ENCODE measurements at regions not wholly inside any gene's neighbourhood (a gene's known extent, or its start where the extent isn't known, plus 50 kb on each side); places are given as distances from the start of the nearest gene placed in this dataset.

GRCh38 chr22:44442186-44442815 lies 55.7 kb downstream of the RTL6 start:
- no peak for DNase-seq (ENCODE audit: low read depth in 4 of 4, low spot score in 2 of 4)

GRCh38 chr22:44441401-44442185 lies 56.4 kb downstream of the RTL6 start:
- no peak for DNase-seq (ENCODE audit: low read depth in 4 of 4, low spot score in 2 of 4)

DNA sequence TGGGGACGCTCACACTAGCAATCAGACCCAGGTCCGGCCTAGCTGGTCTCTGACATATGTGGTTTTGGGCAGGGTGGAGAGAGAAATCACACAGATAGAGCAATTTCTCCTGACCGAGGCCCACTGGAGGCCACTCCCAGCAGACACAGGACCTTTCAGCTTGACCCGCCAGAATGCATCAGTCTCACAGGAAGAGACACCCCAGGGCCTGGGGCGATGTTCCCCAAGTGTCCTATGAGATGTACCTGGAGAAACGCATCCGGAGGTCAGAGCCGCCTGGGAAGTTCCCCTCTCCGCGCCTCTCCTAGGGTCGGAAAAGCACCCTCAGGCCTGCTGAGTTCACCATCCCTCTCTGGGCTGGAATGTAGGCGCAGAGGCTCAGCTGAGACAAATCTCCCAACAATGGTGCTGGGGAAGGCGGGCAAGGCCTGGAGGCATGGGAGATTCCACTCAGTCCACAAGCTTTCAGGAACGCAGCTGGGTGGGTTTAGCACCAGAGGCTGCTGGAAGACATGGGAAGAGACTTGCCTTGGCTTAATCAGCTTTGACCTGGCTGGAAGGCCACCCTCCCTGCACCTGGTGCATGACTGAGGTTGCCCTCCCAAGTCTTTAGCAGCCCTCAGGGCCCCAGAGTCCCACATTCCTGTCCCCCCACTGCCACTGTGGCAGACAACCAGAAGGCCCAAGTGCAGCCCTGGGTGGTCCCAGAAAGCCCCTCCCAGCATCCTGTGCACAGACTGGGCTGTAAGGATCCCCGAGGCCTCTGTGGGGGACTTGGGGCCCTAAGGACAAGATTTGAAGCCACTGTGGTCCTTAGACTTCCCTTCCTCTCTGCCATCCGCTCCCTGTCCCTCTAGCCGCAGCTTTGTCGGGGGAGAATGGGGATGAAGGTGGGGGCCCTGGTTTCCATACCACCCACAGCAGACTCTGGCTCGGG lies 57.5 kb downstream of the RTL6 start:
- DNase-seq (ENCODE audit: low read depth in 4 of 4, low spot score in 2 of 4) = no peak

- no peak for DNase-seq (ENCODE audit: low read depth in 4 of 4, low spot score in 2 of 4)
These were observed 58.4 kb downstream of the RTL6 start for GRCh38 chr22:44439356-44440223.

- DNase-seq (ENCODE audit: low read depth in 4 of 4, low spot score in 2 of 4) = no peak
These were observed 59.4 kb downstream of the RTL6 start for GRCh38 chr22:44438481-44439131.

DNA sequence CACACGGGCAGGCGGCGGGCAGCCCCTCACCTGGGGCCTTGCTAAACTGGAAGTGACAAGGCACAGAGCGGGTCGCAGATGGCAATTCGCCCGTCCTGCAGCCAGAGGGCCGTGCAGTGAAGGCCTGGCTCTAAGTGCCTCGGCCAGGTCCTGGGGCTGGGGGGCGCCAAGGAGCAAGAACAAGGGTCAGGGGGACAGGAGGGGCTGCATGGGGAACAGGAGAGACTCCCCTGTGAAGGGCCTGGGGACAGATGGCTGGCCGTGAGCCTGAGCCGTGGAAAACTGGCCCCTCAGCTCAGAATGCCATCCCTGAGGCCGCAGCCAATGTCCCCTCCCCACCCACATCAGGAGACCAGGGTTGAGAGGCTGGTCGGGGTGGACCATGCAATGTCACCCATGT lies 60.0 kb downstream of the RTL6 start:
- DNase-seq (ENCODE audit: low read depth in 4 of 4, low spot score in 2 of 4) = no peak

DNA sequence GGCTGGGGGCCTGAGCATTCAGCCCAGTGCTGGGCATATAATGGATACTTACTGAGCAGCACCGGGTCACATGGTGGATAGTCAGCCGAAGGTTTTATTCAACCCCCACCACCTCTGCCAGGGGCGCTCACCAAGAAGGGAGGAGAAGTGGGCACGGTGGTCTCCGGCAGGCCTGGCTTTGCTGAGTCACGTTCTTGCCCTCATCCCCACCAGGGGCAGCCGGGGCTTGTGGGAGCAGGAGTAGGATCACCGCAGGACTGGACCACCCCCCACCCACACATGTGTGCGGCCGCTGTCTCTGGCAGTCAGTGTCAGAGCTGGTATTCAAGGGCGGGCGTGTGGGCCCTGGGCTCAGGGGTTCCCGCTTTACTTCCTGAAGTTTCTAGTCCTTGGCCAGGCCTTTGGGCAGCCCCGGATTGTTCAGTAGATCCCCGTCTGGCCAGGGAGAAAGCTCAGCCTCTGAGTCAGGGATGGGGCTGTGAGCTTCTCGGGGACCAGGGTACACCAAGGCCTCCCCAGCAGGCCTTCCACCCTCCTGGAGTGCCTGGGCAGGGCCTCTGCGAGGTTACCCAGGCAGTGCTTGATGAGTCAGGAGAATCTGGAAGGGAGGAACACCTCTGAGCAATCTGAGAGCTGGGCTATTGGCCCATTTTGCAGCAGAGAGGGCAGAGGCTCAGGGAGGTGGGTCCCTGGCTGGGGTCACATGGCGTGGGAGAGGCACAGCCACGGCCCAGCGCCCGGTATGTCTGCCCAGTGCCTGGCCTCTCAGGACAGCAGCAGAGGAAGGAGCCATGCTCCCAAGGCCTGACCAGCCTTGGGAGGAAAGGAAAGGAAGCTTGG lies 60.6 kb downstream of the RTL6 start:
- no peak for DNase-seq (ENCODE audit: low read depth in 4 of 4, low spot score in 2 of 4)

GRCh38 chr22:44436736-44437135 lies 61.3 kb downstream of the RTL6 start:
- no peak for DNase-seq (ENCODE audit: low read depth in 4 of 4, low spot score in 2 of 4)

DNA sequence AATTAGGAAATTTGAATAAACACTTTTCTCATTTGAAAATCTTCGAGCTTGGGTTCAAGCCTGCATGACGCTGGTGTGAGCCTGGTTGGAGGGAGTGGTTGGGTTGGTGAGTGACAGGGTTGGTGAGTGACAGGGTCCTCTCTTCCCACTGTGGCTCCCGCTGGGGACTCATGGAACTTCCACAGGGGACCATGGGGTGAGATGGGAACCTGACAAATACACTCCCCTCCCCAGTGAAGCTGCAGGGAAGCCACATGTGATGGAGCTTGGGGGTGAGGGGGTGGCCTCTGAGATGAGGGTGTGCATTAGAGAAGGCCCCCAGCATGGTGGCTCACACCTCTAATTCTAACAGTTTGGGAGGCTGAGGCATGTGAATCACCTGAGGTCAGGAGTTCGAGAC lies 66.8 kb downstream of the RTL6 start:
- DNase-seq (ENCODE audit: low read depth in 4 of 4, low spot score in 2 of 4) = no peak

- no peak for DNase-seq (ENCODE audit: low read depth in 4 of 4, low spot score in 2 of 4)
These were observed 67.3 kb downstream of the RTL6 start for GRCh38 chr22:44430716-44431115.

DNA sequence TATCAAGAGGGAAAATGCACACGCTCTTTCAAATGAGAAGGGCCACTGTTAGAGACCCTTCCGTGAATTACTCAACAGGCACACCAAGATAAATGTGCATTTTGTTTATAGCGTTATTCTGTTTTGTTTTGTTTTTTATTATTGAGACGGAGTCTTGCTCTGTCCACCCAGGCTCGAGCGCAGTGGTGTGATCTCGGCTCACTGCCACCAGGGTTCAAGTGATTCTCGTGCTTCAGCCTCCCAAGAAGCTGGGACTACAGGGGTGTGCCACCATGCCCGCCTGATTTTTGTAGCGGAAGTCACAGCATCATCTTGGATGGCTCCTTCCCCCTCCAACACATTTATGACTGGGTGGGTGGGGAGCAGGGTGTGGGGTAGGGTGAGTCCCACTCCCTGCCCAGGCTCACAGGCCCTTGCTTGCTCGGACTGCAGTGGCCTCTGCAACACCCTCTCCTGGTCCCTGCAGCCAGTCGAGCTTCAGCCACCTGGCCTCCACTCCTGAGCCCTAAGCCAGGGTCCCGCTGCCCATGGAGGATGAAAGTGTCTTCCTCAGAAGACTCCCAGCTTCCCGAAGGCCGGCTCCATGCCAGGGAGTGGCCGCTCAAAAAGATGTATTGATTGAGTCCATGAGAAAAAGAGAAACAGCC lies 68.0 kb downstream of the RTL6 start:
- no peak for DNase-seq (ENCODE audit: low read depth in 4 of 4, low spot score in 2 of 4)

DNA sequence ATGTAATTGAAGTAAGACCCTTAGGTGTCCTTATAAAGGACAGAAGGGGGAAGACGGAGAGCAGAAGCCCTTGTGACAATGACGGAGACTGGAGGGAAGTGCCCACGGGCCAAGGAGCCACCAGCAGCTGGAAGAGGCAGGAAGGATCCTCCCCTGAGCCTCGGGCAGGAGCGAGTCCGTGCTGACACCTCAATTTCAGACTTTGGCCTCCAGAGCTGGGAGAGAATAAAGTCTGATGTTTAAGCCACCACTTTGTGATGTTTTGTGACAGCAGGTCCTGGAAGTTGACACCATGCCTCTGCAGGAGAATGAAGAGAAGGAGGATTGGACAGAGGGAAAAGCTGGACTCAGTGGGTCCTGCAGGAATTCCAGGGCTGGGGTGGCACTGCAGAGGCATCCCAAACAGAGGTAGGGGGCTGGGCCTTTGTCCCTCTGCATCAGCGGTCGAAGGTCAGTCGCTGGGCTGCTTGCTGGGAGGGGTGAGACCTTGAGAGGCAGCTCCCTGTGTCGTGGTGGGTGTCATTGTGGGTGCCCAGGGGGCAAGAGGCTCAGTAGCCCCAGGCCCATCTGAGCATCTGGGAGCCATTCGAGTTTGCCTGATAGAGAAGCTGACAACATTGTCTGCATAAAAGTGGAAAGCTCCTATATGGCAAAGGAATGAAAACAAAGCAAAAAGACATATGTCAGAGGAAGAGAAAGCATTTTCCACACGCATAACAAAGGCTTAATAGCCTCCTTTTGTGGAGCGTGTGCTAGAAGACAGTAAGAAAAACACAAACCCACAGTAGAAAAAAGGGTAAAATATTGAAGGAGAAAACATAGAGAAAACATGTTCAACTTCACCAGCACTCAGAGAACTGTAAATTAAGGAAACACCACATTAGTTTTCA lies 68.8 kb downstream of the RTL6 start:
- no peak for DNase-seq (ENCODE audit: low read depth in 4 of 4, low spot score in 2 of 4)

DNA sequence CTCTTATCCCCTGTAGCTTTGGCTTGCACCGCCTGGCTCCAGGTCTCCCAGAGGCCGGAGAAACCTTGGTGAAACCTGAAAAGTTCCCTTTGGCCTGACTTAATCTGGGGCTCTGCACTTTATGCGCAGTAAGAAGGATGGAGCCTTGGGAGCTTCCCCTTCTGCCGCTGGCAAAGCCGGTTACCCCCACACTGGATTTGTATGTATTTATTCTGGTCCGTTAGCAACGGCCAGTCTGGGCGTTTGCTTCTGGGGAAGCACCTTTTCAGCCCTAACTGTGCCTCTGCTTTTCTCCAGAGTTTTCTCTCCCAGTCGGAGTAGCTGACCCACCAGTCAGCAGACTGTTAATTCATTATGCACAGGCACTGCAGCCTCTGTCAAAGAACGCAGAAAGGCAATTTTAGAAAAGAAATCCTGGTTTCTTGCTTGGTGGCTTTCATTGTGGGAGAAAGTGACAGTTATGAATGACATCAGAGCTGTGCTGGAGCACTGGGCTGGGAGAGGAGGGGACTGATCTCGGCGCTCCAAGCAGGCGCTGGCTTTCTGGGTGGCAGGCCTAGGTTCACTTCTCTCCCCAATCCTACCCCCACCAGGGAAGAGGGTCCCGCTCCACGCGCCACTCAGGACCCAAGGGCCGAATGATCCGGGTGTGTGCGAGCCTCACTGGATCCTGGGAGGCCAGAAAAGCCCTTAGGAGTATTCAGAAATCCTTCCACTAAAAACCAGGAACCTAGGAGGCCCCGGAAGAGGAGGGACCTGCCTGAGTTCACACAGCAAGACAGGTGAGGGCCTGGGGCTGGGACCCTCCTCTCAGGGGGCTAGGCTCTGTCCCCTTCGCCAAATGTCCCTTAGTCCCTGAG lies 70.2 kb downstream of the RTL6 start:
- DNase-seq (ENCODE audit: low read depth in 4 of 4, low spot score in 2 of 4) = no peak

DNA sequence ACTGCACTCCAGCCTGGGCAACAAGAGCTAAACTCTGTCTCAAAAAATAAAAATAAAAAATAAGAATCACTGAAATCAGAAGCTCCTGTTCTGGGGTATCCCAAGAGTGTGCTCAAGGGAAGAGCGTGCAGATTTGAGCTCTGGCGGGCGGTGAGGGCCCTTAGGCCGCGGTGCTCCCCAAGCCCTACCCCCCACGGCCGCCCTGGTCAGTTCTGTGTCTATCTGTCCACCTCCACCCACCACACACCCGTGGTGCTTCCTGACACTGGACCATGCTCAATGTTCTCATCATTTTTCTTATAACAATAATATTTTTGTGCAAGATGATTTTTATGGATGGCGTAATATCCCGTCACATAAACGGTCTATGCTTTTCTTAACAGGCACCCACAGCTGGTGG lies 71.1 kb downstream of the RTL6 start:
- no peak for DNase-seq (ENCODE audit: low read depth in 4 of 4, low spot score in 2 of 4)

DNA sequence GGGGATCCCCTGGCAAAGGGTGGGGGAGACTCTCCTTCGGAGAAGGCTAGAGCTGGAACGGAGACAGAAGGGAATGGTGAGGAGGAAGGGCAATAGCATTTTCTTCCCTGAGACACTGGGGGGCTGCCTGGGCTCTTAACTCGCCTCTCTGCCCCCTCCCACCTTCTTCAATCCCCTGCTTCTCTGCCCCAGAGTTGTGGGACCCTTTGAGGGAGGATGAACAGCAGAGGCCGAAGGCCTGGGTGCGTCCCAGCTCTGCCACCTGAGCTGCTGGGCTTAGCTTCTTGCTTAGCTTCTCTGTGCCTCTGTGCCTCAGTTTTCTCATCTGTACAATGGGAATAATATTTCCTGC lies 72.4 kb downstream of the RTL6 start:
- no peak for DNase-seq (ENCODE audit: low read depth in 4 of 4, low spot score in 2 of 4)

DNA sequence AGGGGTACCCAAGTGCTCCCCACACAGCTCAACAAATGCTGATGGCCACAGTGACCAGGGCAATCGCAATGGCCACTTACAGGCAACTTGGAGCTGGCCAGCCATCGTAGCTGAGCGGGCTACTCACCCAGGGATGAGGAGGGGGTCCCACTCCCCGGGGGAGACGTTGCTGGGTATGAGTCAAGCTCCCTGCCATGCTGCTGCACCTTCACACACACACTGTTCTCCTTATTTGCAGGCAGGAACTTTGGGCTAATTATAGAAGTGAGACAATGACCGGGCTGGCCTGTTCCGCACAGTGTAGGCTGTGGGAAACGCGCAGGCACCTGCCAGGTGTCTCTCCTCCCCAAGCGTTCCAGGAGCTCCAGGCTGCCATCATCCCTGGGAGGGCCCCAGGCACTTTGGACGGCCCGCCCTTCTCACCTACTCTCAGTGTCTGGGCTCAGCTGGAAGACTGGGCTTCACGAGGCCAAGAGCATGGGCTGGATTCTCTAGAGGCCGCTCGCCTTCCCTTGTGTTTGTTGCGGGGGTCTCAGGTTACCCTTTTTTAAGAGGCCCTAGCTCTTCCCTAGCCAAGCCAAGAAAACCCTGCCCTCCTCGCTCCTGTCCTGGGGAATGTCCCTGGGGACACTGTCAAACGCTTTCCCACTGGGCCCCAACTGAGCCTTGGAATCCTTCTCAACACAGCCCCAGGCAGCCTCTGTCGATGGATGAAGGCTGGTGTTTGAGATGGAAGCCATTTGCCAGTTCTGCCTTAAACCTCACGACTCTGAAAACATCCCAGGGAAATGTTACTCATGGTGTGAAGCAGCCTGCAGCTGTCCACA lies 73.0 kb downstream of the RTL6 start:
- no peak for DNase-seq (ENCODE audit: low read depth in 4 of 4, low spot score in 2 of 4)
